Stromal cell of bone marrow (primary cell): ENCODE measurements at regions not wholly inside any gene's neighbourhood (a gene's known extent, or its start where the extent isn't known, plus 50 kb on each side); places are given as distances from the start of the nearest gene placed in this dataset.
"Not testable (repeated sequence)": the region's sequence is repeated elsewhere in the genome, so short reads cannot be mapped to it uniquely, and the experiment has no call there.

ENCODE experiments used
- DNase-seq: peaks from one replicate; pipeline ENCODE4 v3.0.0-alpha.2; 2012; ENCODE audit warnings: low read depth

- DNase-seq: no peak
Measured at GRCh38 chr4:84003046-84003445, 467.1 kb downstream of the GPAT3 start.

DNA sequence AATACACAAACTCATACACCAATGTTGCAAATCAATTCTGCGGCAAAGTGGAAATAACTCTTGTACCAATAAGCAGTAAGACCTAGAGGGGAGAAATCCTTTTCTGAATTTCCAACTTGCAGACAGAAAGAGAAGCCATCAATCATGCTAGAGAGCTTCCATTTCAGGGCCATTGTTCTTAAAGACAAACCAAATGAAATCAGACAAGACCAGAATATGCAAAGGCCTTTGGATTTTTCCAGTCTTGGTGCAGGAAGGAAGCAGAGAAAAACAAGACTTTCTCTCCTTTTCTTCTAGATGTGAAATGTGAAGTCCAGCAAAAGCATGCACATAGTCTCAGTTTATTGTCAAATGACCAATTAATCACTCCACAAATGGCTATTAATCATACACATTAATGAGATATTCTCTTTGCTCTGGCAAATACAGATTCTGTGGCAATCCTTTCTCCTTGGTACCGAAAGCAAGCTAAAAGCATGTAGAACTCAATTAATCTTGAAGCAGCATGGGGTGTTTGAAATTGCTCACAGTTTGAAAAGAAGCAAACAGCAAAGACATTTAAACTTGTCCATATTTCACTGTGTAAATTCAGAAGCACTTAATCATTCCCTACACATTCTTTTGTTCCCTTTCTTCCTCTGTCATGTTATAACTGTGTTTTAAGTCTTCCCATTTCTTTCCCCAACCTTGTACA lies 466.1 kb downstream of the GPAT3 start:
- no peak for DNase-seq

DNA sequence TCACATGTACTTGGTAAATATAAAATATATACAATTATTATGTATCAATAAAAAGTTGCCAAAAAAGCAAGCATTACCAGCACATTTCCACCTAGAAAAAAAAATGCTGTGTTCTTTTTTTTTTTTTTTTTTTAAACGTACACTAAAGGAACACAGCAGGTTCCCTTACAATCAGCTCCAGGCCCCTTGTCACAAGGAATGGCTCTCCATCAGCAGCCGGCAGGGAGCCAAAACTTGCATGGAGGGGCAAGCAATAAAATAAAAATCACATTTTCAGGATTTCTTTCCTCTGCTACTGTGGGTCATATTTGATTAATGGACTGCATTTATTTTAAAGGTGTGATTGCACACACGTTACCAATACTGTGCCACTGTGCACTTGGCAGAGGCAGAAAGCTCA lies 460.3 kb downstream of the GPAT3 start:
- DNase-seq: no peak

GRCh38 chr4:83993774-83994173 lies 457.9 kb downstream of the GPAT3 start:
- no peak for DNase-seq

GRCh38 chr4:83989835-83990234 lies 453.9 kb downstream of the GPAT3 start:
- DNase-seq: no peak

DNA sequence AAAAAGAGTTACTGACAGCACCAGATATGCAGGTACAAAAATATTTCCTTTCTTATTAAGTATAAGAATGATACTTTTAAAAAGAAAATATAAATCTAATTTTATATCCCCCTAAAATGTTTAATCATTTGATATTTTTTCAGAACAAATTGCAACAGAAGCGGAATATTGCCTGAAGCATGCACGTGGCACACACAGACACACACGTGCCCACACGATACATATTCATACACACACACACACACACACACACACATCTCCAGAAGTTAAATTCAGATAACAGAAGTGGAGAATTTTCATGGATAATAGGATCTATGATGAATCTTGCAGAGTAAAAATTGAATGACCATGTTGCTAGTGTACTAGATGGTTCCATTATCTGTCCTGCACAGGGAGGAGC lies 445.2 kb downstream of the GPAT3 start:
- DNase-seq: no peak

- DNase-seq: no peak
Measured at GRCh38 chr4:83979773-83980172, 443.9 kb downstream of the GPAT3 start.

GRCh38 chr4:83974111-83974780 lies 438.3 kb downstream of the GPAT3 start:
- DNase-seq: no peak

- DNase-seq: peak; percentile 54
Measured at GRCh38 chr4:83964996-83965541, 429.2 kb downstream of the GPAT3 start.

DNA sequence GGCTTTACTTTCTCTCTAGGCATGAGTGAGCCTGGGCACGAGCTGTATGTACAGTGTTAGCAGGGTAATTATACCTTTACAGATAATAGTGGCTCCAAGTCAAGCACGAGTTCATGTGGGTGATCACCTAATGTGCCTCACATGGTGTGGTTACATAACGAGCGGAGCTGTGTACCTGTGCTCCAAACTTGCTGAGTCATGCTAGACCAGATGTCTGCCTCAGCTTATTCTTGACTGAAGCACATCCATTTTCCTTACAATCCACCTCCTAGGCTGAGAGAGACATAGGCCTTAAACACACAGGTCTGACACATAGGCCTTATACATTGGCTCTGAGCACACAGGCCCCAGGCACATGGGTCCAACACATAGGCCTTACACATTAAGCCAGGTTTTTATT lies 426.6 kb downstream of the GPAT3 start:
- no peak for DNase-seq

GRCh38 chr4:83961575-83961974 lies 425.7 kb downstream of the GPAT3 start:
- DNase-seq: no peak

GRCh38 chr4:83959160-83959559 lies 423.3 kb downstream of the GPAT3 start:
- DNase-seq: no peak

- no peak for DNase-seq
Measured at GRCh38 chr4:83947830-83948193, 411.9 kb downstream of the GPAT3 start.

DNA sequence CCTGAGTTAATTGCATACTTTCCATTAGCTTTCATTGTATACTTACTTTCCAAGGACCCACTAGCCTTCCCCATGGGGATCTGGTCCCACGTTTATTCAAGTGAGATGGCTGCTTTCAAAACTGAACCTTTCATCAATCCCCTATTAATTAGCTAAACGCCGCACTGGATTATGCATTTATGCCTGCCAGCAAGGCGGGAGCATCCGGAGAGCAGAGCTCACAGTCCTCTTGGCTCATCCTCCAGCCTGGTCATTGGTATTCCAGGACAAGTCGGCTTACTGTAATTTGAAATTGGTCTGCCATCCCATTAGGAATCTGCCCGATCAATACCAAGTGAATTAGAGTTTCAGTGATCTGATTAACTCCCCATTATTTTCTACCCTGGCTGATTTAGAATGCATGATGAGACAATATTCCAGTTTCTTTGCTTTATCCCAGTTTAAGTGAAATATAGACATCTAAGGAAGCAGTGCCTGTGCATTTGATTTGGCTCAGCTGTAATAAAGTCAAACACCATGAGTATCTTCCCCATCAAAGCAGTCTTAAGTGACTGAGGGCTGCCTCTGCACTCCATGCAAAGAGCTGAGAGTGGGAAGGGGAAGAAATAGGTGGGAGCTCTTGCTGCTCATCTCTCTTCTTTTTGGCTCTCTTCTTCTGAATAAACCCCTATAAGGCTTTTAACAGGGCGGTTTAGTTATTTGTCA lies 411.4 kb downstream of the GPAT3 start:
- DNase-seq: no peak

DNA sequence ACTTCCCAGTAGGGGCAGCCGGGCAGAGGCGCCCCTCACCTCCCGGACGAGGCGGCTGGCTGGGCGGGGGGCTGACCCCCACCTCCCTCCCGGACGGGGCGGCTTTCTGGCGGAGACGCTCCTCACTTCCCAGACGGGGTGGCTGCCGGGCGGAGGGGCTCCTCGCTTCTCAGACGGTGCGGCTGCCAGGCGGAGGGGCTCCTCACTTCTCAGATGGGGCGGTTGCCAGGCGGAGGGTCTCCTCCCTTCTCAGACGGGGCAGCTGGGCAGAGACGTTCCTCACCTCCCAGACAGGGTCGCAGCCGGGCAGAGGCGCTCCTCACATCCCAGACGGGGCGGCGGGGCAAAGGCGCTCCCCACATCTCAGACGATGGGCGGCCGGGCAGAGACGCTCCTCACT lies 407.8 kb downstream of the GPAT3 start:
- DNase-seq: not testable (repeated sequence)

- DNase-seq: peak; percentile 28
Measured at GRCh38 chr4:83932750-83933391, 397.0 kb downstream of the GPAT3 start.

DNA sequence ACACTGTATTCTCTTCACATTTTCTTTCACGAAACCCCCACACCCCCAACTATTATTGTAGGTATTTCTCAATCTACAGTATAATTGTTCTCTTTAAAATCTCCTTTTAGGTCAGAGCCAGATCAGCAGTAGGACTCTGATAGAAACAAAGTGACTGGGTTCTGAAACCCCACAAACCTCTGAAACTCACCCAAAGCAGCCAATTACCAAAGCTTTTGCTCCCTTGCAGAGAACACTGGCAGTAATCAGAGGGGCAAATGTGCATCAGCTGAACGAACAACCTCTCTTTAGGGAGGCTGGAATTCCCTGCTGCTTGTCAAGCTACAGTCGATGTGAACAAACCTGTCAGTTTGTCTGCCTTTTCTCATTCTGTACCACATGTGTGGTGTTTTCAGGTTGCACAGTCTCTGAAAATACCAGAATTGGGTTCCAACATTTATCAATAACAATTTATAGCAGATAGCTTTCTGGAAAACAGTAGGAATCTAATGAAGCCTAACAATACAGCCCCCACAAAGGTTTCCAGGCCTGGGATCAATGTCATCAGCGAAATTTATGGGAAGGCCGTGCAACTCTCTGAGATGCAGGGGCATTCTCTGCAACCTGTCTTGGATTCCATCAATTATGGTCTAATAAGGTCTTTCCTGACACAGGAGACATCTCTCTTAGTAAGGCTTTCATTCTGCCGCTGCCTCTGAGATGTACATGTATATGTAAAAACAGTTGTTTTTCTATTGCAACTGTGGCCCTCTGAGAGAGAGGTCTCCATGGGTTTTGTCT lies 395.9 kb downstream of the GPAT3 start:
- no peak for DNase-seq

DNA sequence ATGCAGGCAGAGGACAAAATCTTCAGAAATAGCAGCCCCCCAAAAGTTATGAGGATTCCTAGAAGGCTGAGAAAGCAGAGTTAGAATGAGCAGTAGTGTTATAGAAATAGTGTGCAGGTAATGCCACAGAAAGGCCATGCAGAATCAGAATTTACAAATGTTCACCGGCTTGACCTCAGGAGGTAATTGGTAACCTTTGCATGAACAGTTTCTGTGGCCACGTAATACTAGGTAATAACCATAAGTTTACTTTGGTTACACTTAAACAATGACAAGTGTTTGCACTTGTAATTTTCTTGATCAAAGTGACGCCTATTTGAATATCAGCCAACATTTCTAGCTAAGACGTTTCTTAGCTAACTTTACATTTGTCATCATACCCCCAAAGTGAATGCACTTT lies 393.6 kb downstream of the GPAT3 start:
- no peak for DNase-seq

GRCh38 chr4:83926950-83927349 lies 391.0 kb downstream of the GPAT3 start:
- DNase-seq: no peak

GRCh38 chr4:83923341-83923740 lies 387.4 kb downstream of the GPAT3 start:
- DNase-seq: no peak

DNA sequence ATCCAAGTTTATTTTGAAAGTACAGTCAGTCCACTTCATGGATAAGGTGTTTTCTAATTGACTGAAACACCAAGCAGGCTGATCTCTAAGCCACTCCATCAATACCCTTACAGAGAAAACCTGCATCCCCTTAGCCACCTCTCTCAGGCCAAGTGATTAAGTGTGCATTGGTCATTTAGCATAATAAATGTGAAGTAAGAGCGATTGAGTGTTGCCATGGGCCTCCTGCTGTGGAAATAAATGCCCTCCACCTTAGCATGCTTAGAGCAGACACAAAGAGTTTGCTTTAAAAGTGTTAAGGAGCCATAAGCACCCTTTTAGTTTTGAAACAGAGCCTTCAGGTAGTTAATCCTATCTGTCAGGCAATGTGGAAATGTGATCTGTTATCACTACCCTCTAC lies 386.5 kb downstream of the GPAT3 start:
- no peak for DNase-seq

- DNase-seq: no peak
Measured at GRCh38 chr4:83921124-83921523, 385.2 kb downstream of the GPAT3 start.
